Middle frontal gyrus (tissue), 1 donor: ENCODE measurements at regions not wholly inside any gene's neighbourhood (a gene's known extent, or its start where the extent isn't known, plus 50 kb on each side); places are given as distances from the start of the nearest gene placed in this dataset.

Experiments
- DNase-seq: peaks from one replicate; pipeline ENCODE4 v3.0.0-alpha.2; 2015; ENCODE audit warnings: low spot score; ENCODE audit errors: extremely low spot score

DNA sequence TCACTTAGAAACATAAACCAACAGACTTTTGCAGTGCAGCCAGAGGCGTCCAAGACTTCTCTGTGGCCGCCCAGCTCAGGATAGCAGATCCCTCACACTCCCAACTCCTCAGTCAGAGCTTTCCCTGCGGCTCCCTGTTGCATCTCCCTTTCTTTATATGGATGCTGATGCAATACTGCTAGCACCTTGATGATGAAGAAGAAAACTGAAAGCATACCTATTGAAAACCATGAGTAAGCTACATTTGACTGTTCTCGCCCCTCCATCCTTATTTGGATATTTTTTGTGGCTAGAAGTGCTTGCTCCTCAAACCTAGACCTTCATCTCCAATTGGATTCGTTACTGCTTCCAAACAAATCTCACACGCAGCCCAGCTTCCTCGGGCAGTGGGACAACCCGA is 57.3 kb upstream of the UBL3 start:
- no peak for DNase-seq

DNA sequence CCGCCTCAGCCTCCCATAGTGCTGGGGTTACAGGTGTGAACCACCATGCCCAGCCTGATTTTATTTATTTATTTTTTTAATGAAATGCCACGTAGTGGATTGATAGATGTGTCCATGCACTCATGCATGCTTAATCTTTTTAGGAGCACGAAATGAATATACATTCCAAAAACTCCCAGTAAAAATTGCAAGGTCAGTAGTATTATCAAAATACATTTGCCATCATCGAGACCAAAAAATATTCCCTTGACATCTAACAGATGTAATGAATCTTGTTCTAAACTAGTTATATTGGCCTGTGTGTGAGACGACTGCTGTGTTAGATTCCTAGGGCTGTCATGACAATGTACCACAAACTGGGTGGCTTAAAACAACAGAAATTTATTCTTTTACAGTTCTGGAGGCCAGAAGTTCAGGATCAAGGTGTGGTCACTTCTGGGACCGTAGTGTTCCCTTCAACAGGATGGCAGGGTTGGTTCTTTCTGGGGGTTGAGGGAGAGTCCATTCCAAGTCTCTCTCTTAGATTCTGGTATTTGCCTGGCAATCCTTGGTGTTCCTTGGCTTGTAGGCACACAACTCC is 56.1 kb upstream of the UBL3 start:
- no peak for DNase-seq

DNA sequence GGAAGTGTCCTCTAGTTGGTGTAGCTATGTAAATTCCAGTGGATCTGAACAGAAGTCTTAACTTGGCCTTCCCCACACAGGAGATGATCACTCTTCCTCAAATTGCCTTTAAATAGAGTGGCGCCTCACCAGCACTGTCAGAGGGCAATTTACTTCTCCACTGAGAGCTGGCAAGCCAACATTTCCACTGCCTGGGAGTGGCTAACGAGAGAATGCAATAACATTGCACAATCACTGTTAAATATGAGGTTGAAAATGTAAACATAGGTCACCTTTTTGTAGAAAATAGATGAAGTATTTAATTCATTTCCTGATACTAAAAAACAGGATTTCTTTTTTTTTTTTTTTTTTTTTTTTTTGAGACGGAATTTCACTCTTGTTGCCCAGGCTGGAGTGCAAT is 55.4 kb upstream of the UBL3 start:
- no peak for DNase-seq

DNA sequence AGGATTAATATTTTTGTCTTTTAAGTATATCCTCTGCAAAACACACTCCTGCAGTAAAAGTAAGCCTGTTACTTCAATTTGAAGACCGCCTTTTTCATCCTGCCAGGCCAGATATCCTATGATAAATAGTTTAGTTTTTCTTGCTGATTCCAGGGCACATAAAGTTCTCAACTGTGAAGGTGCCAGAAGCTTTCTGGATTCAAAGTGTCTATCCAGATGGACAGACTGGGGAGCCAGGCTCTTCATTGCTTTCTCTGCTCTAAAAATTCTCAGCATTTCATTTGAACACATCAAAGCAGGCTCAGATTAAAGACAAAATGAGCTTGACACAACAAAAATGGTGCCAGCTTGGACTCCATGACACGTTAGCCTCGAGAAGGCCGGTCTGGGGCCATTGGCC is 53.6 kb upstream of the UBL3 start:
- DNase-seq: no peak

DNA sequence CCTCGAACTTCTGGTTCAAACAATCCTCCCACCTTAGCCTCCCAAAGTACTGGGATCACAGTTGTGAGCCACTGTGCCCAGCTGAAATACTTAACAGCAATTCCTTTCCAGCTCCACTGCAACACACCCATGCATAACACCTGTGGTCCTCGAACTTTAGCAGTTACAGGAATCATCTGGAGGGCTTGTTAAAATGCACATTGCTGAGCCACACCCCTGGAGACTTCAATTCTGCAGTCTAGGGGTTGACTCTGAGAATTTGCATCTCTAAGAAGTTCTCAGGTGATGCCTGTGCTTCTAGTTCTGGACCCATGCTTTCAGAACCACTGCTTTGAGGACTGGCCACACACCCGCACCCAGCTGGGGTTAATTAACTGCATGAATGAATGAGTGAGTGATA is 53.1 kb upstream of the UBL3 start:
- DNase-seq: no peak

DNA sequence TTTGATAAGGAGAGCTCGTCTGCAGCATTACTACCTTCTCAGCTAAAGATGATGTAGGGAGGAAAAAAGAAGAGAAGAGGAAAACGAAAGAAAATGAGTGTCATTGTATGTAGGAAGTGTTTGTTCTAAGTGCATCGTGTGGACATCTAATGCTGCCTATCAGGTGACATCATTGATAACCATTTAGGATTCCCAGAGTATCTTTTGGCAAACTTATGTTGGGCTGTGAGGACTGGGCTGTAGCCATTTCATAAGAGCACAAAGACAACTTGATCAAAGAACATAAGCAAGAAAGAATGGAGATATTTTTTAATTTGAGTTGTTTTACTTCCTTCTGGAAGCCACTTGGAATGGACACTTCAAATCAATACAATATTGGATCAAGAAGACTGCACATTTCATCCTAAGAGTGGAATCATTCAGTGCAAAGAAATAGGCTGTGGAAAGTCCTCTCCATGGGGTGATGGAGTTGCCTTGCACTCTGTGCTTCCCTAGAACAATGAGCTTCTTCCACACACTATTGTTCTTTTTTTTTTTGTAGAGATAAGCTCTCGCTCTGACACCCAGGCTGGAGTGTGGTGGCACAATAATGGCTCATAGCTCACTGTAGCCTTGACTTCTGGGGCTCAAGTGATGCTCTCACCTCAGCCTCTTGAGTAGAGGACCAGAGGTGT is 52.4 kb upstream of the UBL3 start:
- DNase-seq: no peak

DNA sequence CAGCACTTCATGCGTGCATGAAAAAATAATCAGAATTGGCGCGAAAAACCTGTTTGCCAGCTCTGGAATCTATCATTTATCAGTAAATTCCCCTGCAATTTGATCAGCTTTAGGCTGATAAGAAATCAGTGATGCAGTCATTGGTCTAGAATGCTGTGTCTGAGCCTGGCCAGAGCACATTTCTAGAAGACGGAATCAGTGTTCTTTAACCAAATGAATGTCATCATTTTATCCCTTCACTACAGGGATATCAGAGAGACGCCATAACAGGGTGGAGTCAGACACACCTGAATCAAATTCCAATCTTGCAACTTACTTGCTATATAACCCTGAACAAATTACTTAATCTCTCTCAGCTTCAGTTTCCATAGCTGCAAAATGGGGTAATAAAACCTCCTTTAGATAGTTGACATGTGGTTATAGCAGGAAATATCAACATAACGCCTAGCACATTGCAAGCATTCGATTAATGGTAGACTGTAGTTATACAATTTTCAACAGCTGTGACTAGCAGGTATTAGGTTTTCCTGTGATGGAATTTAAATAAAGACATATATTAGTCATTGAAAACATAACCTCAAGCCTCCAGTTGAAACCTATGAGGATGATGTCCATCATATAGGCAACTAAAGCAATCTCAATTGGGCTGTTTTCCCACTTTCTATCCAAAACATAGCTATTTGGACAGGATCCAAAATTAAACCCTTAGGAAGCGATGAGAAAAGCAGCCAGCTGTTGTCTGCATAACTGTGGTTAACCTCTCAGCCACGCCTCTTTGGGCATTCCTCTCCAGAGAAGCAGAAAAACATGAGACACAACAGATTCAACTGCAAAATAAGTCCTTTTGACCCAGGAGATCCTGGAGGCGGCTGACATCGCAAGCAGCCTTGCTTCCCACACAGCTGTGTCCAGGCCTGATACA is 51.6 kb upstream of the UBL3 start:
- no peak for DNase-seq
